Sigmoid colon (tissue), 6 donors: ENCODE measurements at regions not wholly inside any gene's neighbourhood (a gene's known extent, or its start where the extent isn't known, plus 50 kb on each side); places are given as distances from the start of the nearest gene placed in this dataset.

Experiments used
- DNase-seq: peaks from one replicate; pipeline ENCODE4 v3.0.0-alpha.2; 2019
- H3K27ac ChIP-seq, 4 donors: fragments of 200-600 bp; sonication (generic); one replicate each; pipeline ENCODE4 v1.5.1; 2016 to 2019; ENCODE audit warnings: mild to moderate bottlenecking in 1 of 4
- H3K27me3 ChIP-seq, 3 donors: fragments of 200-600 bp; sonication (generic); one replicate each; pipeline ENCODE4 v1.5.1; 2019; ENCODE audit warnings: mild to moderate bottlenecking in 1 of 3
- H3K36me3 ChIP-seq, 4 donors: fragments of 200-600 bp; sonication (generic); one replicate each; pipeline ENCODE4 v1.5.1; 2016 to 2019
- H3K4me1 ChIP-seq, 4 donors: fragments of 200-600 bp; sonication (generic); one replicate each; pipeline ENCODE4 v1.5.1; 2017 to 2019
- H3K4me3 ChIP-seq, 4 donors: fragments of 200-600 bp; sonication (generic); one replicate each; pipeline ENCODE4 v1.5.1; 2017 to 2019; ENCODE audit warnings: mild to moderate bottlenecking in 2 of 4, moderate library complexity in 1 of 4
- H3K9me3 ChIP-seq, 4 donors: fragments of 200-600 bp in 3 of 4; sonication (generic) in 3 of 4; one replicate each; pipeline versions ENCODE4 v1.5.1 to v1.6.1; 2013 to 2019
- EP300 ChIP-seq, 4 donors: sonication (generic); formaldehyde crosslinking; IDR thresholded peaks; one replicate each; pipeline ENCODE4 v1.6.1; 2017; ENCODE audit warnings: antibody characterized with exemption in 4 of 4
- POLR2A ChIP-seq, 2 donors: fragments of 450-650 bp; IDR thresholded peaks; one replicate each; pipeline ENCODE4 v1.6.1; 2016; ENCODE audit warnings: antibody characterized with exemption in 2 of 2, mild to moderate bottlenecking in 2 of 2, moderate library complexity in 2 of 2
- POLR2AphosphoS5 ChIP-seq, 4 donors: sonication (generic); formaldehyde crosslinking; IDR thresholded peaks; one replicate each; pipeline ENCODE4 v1.6.1; 2017; ENCODE audit warnings: antibody characterized with exemption in 4 of 4
- WGBS, 2 donors: extraction: QIAGEN DNeasy Blood & Tissue Kit; methylation state at CpG; one replicate each; pipeline ENCODE4 v1.1.7; 2013; 5-methylcytosine and 5-hydroxymethylcytosine counted together
- intact Hi-C: fragments of 100-400 bp; cut with DNase I; formaldehyde crosslinking; loops from one replicate; pipeline ENCODE4 v1.15.1; 2023
- TF ChIP-seq, protein P1 (sequence below), 4 experiments: fragments of 450-650 bp in 3 of 4; fragments of 200-600 bp in 1 of 4; IDR thresholded peaks; one replicate each; pipeline ENCODE4 v1.5.1; 2016 to 2019; ENCODE audit warnings: antibody characterized with exemption in 4 of 4, mild to moderate bottlenecking in 3 of 4, moderate library complexity in 2 of 4
- donor health status: healthy with polysubstance abuse.
- donor health status: healthy.

DNA sequence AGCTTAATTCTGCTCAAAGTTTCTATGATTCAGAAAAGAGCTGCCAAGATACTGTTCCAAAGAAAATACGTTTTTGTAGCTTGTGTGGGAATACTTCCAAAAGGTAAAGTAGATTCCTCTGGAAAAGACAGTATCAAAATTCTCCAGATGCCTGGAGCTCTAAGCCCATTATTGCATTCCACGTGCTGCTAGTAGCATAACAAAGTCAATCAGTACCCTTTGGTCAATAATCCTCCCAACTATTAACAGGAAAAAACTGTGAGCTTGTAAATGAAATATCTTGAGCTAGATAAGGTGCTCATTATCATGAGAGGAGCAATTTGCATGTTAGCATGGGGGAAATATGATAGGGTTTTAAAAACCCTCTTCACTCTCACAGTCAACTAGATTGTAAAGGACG is 229.5 kb upstream of the TYRP1 start:
- no peaks in the 10 kb centered on the region for H3K4me1 ChIP-seq
- 17 to 37% methylated on average over 3 of the region's 3 CpGs for WGBS, 2 donors

DNA sequence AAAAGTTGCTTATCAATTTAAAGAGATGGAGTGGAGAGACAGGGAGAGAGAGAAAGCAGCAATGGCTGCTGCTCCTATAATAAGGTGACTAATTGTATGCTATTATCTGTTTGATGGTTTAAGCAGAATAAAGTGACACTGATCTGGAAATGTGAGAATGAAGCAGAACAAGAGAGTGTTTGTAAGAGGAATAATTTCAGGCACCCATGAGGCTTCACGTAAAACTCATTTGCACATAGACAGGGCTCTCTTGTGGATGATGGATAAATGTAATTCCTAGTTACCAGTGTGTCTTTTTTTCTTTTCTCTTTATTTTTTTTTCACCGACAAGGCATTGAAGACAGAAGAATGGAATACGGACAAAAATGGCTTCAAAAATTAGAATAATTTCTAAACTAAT is 228.8 kb upstream of the TYRP1 start:
- no peaks in the 10 kb centered on the region for H3K36me3 ChIP-seq
- H3K9me3 ChIP-seq: no peaks in the 10 kb centered on the region
- H3K27ac ChIP-seq: no peak overlapping the region
- WGBS, 2 donors: 75 to 77% methylated on average over 3 of the region's 3 CpGs
- no peaks in the 10 kb centered on the region for H3K27me3 ChIP-seq
- no peaks in the 10 kb centered on the region for H3K4me1 ChIP-seq
- intact Hi-C loops: no loop called here
- H3K4me3 ChIP-seq: no peak overlapping the region
- no peak for TF ChIP-seq EP300 (IDR thresholded peaks at IDR 0.05)
- TF ChIP-seq, protein P1, sequence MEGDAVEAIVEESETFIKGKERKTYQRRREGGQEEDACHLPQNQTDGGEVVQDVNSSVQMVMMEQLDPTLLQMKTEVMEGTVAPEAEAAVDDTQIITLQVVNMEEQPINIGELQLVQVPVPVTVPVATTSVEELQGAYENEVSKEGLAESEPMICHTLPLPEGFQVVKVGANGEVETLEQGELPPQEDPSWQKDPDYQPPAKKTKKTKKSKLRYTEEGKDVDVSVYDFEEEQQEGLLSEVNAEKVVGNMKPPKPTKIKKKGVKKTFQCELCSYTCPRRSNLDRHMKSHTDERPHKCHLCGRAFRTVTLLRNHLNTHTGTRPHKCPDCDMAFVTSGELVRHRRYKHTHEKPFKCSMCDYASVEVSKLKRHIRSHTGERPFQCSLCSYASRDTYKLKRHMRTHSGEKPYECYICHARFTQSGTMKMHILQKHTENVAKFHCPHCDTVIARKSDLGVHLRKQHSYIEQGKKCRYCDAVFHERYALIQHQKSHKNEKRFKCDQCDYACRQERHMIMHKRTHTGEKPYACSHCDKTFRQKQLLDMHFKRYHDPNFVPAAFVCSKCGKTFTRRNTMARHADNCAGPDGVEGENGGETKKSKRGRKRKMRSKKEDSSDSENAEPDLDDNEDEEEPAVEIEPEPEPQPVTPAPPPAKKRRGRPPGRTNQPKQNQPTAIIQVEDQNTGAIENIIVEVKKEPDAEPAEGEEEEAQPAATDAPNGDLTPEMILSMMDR (IDR thresholded peaks at IDR 0.05): no peak
- TF ChIP-seq POLR2A (IDR thresholded peaks at IDR 0.05): no peak
- no peak for TF ChIP-seq POLR2AphosphoS5 (IDR thresholded peaks at IDR 0.05)
- DNase-seq: no peak

More for the DNA sequence above, 229.5 kb upstream of the TYRP1 start:
- no peak for DNase-seq
- Histone ChIP-seq H3K9me3 (no peaks in the 10 kb centered on the region), H3K36me3 (no peaks in the 10 kb centered on the region), H3K27ac (no peak overlapping the region), H3K4me3 (no peak overlapping the region), H3K27me3 (no peaks in the 10 kb centered on the region)
- TF ChIP-seq POLR2AphosphoS5 (IDR thresholded peaks at IDR 0.05) (no peak), EP300 (IDR thresholded peaks at IDR 0.05) (no peak), POLR2A (IDR thresholded peaks at IDR 0.05) (no peak)
- TF ChIP-seq, protein P1 (IDR thresholded peaks at IDR 0.05): no peak
- intact Hi-C loops: no loop called here

DNA sequence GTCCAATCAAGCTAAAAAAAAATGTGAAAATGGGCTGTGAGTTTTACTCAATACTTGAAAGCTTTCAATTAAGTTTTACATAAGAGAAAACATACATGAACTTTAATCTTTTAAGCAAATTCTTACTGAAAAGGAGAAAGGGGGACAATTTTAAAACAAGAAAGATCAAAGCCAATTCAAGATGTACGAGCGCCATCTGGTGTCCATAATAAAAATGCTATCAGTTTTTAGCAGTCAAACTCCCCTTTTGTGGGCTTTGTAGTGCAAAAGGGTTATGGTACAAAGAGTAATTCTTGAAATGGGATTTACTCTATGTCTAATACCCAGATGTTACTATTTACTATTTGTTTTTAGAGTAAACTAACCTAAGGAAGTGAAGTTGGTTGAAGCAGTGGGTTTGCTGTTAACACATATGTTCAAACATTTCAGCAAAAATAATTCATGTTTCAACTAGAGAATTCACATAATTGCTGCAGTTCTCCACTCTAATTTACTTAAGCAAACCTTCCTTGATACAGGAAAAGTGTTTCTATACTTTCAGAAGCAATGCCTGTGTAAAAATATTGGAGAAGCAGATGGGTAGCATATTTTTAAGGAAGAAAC is 228.2 kb upstream of the TYRP1 start:
- no peaks in the 10 kb centered on the region for H3K4me1 ChIP-seq
- DNase-seq: no peak
- TF ChIP-seq, protein P1 (IDR thresholded peaks at IDR 0.05): peak in 2 of 4 experiments; percentile 23 to 54
- TF ChIP-seq POLR2A (IDR thresholded peaks at IDR 0.05): no peak
- H3K36me3 ChIP-seq: no peaks in the 10 kb centered on the region
- H3K4me3 ChIP-seq: no peak overlapping the region
- H3K9me3 ChIP-seq: no peaks in the 10 kb centered on the region
- no peaks in the 10 kb centered on the region for H3K27me3 ChIP-seq
- no peak overlapping the region for H3K27ac ChIP-seq
- WGBS, 2 donors: 1 to 2% methylated on average over 2 of the region's 2 CpGs
- intact Hi-C loops: no loop called here

DNA sequence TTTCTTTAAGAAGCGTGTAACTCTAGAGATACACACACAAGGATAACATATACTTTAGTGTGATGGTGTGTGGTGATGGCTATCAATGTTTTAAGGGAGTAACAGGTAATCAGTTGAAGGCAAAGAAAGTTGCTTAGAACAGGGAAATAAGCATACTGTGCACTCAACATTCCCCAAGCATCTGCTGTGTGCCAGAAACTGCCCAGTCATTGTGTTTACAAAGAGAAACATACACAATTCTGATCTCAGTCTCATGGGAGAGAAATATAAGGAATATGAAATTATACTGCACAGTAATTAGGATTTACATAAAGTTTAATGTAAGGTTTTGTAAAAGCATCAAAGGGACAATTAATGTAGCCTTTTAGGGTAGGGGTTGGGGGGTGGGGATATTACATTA is 224.1 kb upstream of the TYRP1 start:
- 86 to 87% methylated on average over 1 of the region's 1 CpG for WGBS, 2 donors
- DNase-seq: no peak
- H3K27ac ChIP-seq: no peak overlapping the region
- H3K4me1 ChIP-seq: no peaks in the 10 kb centered on the region
- intact Hi-C loops: no loop called here
- no peaks in the 10 kb centered on the region for H3K27me3 ChIP-seq
- H3K4me3 ChIP-seq: no peak overlapping the region
- no peak for TF ChIP-seq POLR2AphosphoS5 (IDR thresholded peaks at IDR 0.05)
- TF ChIP-seq, protein P1 (IDR thresholded peaks at IDR 0.05): no peak
- no peak for TF ChIP-seq POLR2A (IDR thresholded peaks at IDR 0.05)
- no peak for TF ChIP-seq EP300 (IDR thresholded peaks at IDR 0.05)
- H3K36me3 ChIP-seq: no peaks in the 10 kb centered on the region
- no peaks in the 10 kb centered on the region for H3K9me3 ChIP-seq

DNA sequence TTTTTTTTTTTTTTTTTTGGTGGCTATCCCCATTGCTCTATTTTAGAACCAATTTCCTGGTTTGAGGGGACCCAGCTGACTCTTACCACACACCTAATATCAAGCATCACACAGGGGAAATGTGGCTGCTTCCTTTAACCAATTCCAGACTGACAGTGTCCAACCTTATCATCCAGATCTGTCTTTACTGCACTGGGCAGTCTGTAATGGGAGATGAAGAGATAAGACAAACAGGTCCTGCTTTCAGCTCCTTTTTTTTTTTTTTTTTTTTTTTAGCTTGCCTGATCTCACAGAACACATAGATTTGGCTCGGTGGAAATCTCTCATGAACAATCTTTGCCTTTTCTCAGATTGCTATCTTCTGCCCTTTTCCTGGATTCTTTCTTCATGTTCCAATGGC is 198.8 kb upstream of the TYRP1 start:
- Histone ChIP-seq H3K4me1 (no peaks in the 10 kb centered on the region), H3K4me3 (no peak overlapping the region), H3K36me3 (no peaks in the 10 kb centered on the region), H3K27ac (no peak overlapping the region), H3K9me3 (no peaks in the 10 kb centered on the region), H3K27me3 (no peaks in the 10 kb centered on the region)
- DNase-seq: no peak
- TF ChIP-seq, protein P1 (IDR thresholded peaks at IDR 0.05): no peak
- TF ChIP-seq EP300 (IDR thresholded peaks at IDR 0.05) (no peak), POLR2A (IDR thresholded peaks at IDR 0.05) (no peak), POLR2AphosphoS5 (IDR thresholded peaks at IDR 0.05) (no peak)
- 26 to 56% methylated on average over 1 of the region's 1 CpG for WGBS, 2 donors
- intact Hi-C loops: no loop called here
